NCI-H2227 (cell line): ENCODE measurements at regions not wholly inside any gene's neighbourhood (a gene's known extent, or its start where the extent isn't known, plus 50 kb on each side); places are given as distances from the start of the nearest gene placed in this dataset.
"Not testable (repeated sequence)": the region's sequence is repeated elsewhere in the genome, so short reads cannot be mapped to it uniquely, and the experiment has no call there.

Source experiments
- DNase-seq: peaks from one replicate; lab custom pipeline; 2025; ENCODE audit not compliant: unreplicated experiment; lab: John Stamatoyannopoulos, UW

DNA sequence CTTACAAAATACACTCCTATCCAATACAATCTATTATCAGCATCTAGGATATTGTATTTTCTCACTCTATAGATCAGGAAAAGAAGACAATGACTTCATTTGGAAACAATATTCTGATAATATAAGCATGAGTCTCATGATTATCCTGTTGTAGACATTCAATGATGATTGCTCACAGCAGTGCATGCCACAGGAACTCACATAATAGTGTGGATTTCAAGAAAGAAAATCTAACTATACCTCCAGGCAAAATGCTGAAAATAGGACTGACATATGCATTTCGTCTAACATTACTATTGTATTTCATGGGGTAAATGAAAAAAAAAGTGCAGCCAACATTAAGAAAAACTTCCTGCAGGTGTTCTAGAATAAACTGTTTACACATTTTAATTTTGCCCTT is 122.6 kb downstream of the POSTN start:
- DNase-seq: no peak

DNA sequence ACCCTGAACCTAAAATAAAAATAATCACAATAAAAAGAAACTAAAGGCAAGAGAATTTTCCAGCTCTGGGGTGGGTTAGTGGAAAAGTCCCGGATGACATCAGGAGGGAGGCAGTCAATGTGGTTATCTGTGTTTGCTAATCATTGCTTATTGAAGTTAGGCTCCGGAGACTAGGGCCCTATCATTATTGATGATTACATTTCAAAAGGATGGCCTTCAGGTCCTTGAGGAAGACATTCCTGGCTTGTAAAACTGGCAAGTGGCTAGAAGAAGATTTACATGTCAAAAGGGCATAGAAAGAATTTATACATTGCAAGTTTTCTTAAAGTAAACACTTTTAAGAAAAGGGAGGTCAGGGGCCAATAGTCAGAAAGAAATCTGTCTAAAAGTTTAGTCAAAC is 123.4 kb downstream of the POSTN start:
- no peak for DNase-seq

DNA sequence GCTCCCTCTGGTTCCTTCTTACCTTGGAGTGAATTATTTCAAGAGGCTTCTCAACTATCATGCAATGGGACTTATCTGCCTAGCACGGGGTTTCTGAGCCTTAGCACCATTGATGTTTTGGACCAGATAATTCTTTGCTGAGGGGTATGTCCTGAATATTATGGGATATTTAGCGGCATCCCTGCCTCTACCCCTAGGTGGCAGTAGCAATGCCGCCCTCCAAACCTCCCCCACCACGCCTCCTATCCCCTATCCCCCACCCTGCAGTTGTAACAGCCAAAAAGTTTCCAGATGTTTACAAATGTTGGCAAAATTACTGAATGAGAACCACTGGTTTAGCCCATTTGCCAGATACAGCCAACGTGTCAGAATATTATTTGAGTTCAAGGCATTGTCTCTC is 125.5 kb downstream of the POSTN start:
- DNase-seq: no peak

DNA sequence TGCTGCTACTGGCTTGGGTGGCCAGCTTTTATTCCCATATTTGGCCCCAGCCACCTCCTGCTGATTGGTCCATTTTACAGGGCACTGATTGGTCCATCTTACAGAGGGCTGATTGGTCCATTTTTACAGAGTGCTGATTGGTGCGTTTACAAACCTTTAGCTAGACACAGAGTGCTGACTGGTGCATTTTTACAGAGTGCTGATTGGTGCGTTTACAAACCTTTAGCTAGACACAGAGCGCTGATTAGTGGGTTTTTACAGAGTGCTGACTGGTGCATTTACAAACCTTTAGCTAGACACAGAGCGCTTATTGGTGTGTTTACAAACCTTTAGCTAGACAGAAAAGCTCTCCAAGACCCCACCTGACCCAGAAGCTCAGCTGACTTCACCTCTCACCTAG is 126.3 kb downstream of the POSTN start:
- not testable (repeated sequence) for DNase-seq

DNA sequence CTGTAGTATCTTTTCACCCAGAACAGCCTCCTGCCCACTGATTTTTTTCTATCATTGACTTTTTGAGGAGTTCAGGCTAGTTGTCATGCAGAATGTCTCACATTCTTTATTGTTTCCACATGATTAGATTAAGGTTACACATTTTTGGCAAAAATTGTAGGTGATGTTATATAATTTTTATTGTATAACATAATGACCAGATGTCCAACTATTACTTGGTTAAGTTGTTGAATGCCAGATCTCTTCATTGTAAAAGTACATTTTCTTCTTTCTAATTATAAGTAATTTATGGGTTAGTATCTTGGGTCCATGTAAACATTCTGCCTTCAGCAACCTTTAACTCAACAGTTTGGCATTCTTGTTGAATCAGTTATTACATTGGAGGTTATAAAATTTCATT is 138.4 kb downstream of the POSTN start:
- no peak for DNase-seq

DNA sequence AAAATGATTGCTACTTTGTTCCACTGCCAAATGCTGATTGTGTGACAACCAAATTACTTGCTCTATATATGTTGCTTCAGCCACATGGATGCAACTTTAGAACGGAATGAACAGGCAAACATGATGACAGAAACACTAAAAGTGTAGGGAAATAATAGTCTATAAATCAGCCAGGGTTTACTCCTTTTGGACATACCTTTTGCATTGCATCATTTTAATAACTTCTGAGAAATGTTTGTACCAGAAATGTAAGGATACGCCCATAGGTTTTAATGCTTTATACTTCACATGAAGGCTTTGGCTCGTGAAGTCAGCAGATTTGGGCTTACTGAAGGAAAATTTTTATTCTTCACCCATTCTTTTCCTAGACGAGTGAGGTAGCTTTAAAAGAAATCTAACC is 141.0 kb downstream of the POSTN start:
- DNase-seq: no peak

GRCh38 chr13:37456506-37456905 is 142.1 kb downstream of the POSTN start:
- DNase-seq: no peak

DNA sequence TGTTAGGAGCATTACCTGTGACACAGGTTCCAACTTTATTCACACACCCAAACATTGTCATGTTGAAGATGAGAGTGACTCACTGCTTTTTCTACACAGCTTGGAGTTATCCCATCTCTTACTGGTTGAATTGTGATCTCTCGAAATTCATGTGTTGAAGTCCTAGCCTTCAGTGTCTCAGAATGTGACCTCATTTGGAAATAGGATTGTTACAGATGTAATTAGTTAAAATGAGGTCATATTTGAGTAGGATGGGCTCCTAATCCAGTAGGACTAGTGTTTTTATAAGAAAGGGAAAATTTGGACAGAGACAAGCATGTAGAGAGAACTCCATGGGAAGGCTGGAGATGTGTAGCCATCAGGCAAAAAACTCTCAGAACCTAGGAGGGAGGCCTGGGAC is 142.5 kb downstream of the POSTN start:
- DNase-seq: no peak

GRCh38 chr13:37453246-37453645 is 145.3 kb downstream of the POSTN start:
- DNase-seq: no peak

GRCh38 chr13:37450276-37450675 is 148.3 kb downstream of the POSTN start:
- DNase-seq: no peak

GRCh38 chr13:37448153-37448552 is 150.4 kb downstream of the POSTN start:
- no peak for DNase-seq

- no peak for DNase-seq
Measured at GRCh38 chr13:37446503-37446902, 152.1 kb downstream of the POSTN start.

GRCh38 chr13:37443538-37443937 is 155.0 kb downstream of the POSTN start:
- no peak for DNase-seq

GRCh38 chr13:37442996-37443395 is 155.6 kb downstream of the POSTN start:
- DNase-seq: no peak

DNA sequence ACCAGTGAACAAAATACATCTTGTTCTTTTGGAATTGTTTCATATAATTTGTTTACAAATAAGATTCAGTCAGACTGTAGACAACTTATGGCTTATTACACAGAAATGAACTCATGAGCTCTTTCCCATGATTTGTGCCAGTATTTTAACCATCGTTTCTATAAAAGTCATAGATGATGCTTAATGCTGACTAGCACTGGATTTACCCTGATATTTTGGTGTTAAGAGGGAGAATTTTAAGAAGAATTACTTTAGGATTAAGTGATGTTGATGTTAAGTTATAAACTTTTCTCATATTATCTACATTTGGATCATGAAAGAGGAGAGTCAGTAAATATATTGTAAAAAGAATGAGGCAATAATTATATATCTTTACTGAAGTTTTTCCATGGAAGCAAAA is 162.7 kb downstream of the POSTN start:
- DNase-seq: no peak

GRCh38 chr13:37433086-37433485 is 165.5 kb downstream of the POSTN start:
- no peak for DNase-seq

- no peak for DNase-seq
Measured at GRCh38 chr13:37429976-37430375, 168.6 kb downstream of the POSTN start.

- no peak for DNase-seq
Measured at GRCh38 chr13:37427843-37428494, 170.6 kb downstream of the POSTN start.

GRCh38 chr13:37418490-37418889 is 180.1 kb downstream of the POSTN start:
- no peak for DNase-seq

DNA sequence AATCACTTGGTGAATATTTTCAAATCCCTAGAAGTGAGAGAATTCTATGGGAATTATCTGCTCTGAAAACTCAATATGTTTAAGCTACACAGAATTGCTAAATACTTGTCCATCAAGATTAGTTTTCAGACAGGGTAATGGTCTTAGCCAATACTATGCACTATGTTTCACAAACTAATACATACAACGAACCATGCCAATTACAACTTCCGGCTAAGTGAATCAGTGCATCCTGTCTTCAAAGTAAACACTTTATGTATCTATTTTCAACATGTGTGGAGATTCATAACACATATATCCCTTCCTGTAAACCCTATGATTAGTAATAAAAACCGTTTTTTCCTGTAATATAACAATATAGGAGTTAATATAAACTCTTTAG is 181.5 kb downstream of the POSTN start:
- no peak for DNase-seq

DNA sequence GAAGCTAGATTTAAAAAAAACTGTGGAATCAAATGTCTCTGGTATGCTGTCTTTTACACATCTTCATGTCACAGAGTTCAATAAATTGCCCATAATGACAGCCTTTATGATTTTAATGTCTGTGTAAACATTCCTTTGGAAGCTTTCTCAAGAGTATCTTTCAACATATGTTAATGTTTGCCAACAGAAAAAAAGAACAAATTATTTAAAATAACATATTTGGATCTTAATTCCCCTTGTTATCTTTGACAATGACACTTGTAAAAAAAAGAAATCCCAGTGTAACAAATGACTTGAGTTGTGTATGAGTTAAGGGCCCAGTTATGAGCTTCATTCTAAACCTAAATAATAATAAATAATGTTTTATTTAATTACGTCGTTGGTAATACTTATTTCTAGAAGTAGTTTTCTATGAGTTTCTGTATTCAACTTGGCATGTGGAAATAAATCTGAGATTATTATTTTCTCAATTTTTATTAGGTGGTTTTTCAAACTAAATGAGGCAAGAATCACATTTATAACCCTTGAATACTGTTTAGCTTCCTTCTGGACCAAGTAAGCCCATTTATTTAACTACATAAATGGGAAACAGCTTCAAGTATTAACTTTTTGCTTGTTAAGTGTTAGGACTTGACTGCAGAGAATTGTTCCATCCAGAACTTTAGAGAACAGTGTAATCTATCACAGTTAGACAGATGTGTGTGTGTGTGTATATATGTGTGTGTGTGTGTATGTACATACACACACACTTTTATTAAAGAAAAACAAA is 182.1 kb downstream of the POSTN start:
- DNase-seq: peak; percentile 4

GRCh38 chr13:37413161-37413560 is 185.4 kb downstream of the POSTN start:
- no peak for DNase-seq
